C4-2B (cell line): ENCODE measurements at regions not wholly inside any gene's neighbourhood (a gene's known extent, or its start where the extent isn't known, plus 50 kb on each side); places are given as distances from the start of the nearest gene placed in this dataset.

Experiments
- CTCF ChIP-seq: fragments of 450-650 bp; conservative IDR thresholded peaks from 2 replicates; pipeline ENCODE4 v1.5.1; 2017; ENCODE audit warnings: mild to moderate bottlenecking
- ZFX ChIP-seq: fragments of 450-650 bp; IDR thresholded peaks from 2 replicates; pipeline ENCODE4 v1.6.1; 2017

GRCh38 chr7:85341121-85341520, 154.3 kb upstream of the SEMA3D start:
- no peak for TF ChIP-seq CTCF
- TF ChIP-seq ZFX, result no peak
